GM12878 (cell line): ENCODE measurements at regions not wholly inside any gene's neighbourhood (a gene's known extent, or its start where the extent isn't known, plus 50 kb on each side); places are given as distances from the start of the nearest gene placed in this dataset.
A peak's percentile ranks its signal among the peaks of the same experiment; 100 is the strongest.

Source experiments
- ATAC-seq: fragments of 200-7000 bp; cut with Tn5 transposase; 3 replicates; pipeline ENCODE4 v1.9.1; 2020; ENCODE audit warnings: mild to moderate bottlenecking, moderate library complexity
- BruUV-seq: library from RNA; stranded (reverse); fragments of 400-500 nt; replicated peaks from 2 replicates; lab custom pipeline; 2021; lab: Mats Ljungman, UMichigan
- CTCF ChIA-PET: fragments of 300-600 bp; sonication (Branson Sonifier 250); formaldehyde crosslinking; extraction: SDS; loops from one replicate; lab custom pipeline; 2021; ENCODE audit warnings: inconsistent platforms; lab: Yijun Ruan, JAX
- POLR2A ChIA-PET: fragments of 350-600 bp; formaldehyde crosslinking; extraction: SDS; loops from one replicate; lab custom pipeline; 2021; ENCODE audit warnings: inconsistent platforms; lab: Charles Lee
- RAD21 ChIA-PET: fragments of 300-600 bp; sonication (Branson Sonifier 250); formaldehyde crosslinking; loops from one replicate; lab custom pipeline; 2023; ENCODE audit warnings: antibody characterized with exemption; ENCODE audit not compliant: unreplicated experiment; lab: Charles Lee
- SMC1A ChIA-PET: fragments of 300-600 bp; sonication (Branson Sonifier 250); formaldehyde crosslinking; loops from one replicate; lab custom pipeline; 2023; ENCODE audit not compliant: unreplicated experiment, uncharacterized antibody; lab: Charles Lee
- DNase-seq: peaks from one replicate; pipeline ENCODE4 v3.0.0-alpha.2; 2011; ENCODE audit warnings: low read depth, low spot score
- FAIRE-seq: peaks from 3 replicates; lab custom pipeline; 2011; peaks lifted over from hg19 to GRCh38; lab: Jason Lieb, UNC
- H2AFZ ChIP-seq: 2 replicates; pipeline ENCODE4 v1.6.0; 2011; ENCODE audit warnings: low read depth, low read length, control low read depth; ENCODE audit not compliant: control insufficient read depth
- H3K27ac ChIP-seq: 2 replicates; pipeline ENCODE4 v1.5.1; 2011; ENCODE audit warnings: control low read depth; ENCODE audit not compliant: control insufficient read depth, insufficient read depth
- H3K27me3 ChIP-seq, 2 experiments: replicated peaks in 1 of 2; 2 replicates each; pipeline versions ENCODE4 v1.6.0 to v1.6.1; 2011; ENCODE audit warnings: low read length in 1 of 2; ENCODE audit not compliant: control insufficient read depth in 2 of 2, insufficient read depth in 2 of 2
- H3K36me3 ChIP-seq, 2 experiments: 2 replicates each; pipeline ENCODE4 v1.5.1; 2011; ENCODE audit warnings: low read length in 1 of 2; ENCODE audit not compliant: control insufficient read depth in 2 of 2, insufficient read depth in 2 of 2
- H3K4me1 ChIP-seq: 2 replicates; pipeline ENCODE4 v1.6.1; 2011; ENCODE audit warnings: mild to moderate bottlenecking, low read length, moderate library complexity, mixed read lengths; ENCODE audit not compliant: control insufficient read depth, insufficient read depth
- H3K4me2 ChIP-seq: 2 replicates; pipeline ENCODE4 v1.6.0; 2011; ENCODE audit warnings: control low read depth; ENCODE audit not compliant: control insufficient read depth, insufficient read depth
- H3K4me3 ChIP-seq: fragments of 200-600 bp; sonication (generic); 2 replicates; pipeline ENCODE4 v1.5.1; 2016
- H3K79me2 ChIP-seq: 2 replicates; pipeline ENCODE4 v1.6.0; 2011; ENCODE audit warnings: low read length; ENCODE audit not compliant: control insufficient read depth, insufficient read depth
- H3K9ac ChIP-seq: 2 replicates; pipeline ENCODE4 v1.8.0; 2011; ENCODE audit warnings: low read length, control low read depth, mixed read lengths; ENCODE audit not compliant: control insufficient read depth, insufficient read depth
- H3K9me3 ChIP-seq: replicated peaks from 3 replicates; pipeline ENCODE4 v1.5.1; 2011; ENCODE audit warnings: mild to moderate bottlenecking, low read length; ENCODE audit not compliant: control insufficient read depth, insufficient read depth
- H4K20me1 ChIP-seq: 2 replicates; pipeline ENCODE4 v1.6.0; 2011; ENCODE audit not compliant: control insufficient read depth, insufficient read depth
- CHD1 ChIP-seq: IDR thresholded peaks from 2 replicates; pipeline ENCODE4 v1.6.1; 2012; ENCODE audit warnings: low read depth, low read length, improper control_type of control experiment
- MXI1 ChIP-seq: fragments of 150-350 bp; IDR thresholded peaks from 2 replicates; pipeline ENCODE4 v1.6.1; 2011; ENCODE audit warnings: low read depth, mild to moderate bottlenecking, inconsistent platforms, low read length, improper control_type of control experiment
- NFYB ChIP-seq: IDR thresholded peaks from 2 replicates; pipeline ENCODE4 v1.6.1; 2011; ENCODE audit warnings: low read depth, mild to moderate bottlenecking, low read length, improper control_type of control experiment, moderate library complexity; ENCODE audit not compliant: insufficient read depth
- RELA ChIP-seq: fragments of 450-650 bp; IDR thresholded peaks from 2 replicates; pipeline ENCODE4 v1.8.0; 2014; ENCODE audit warnings: borderline replicate concordance; ENCODE audit not compliant: partially characterized antibody
- TARDBP ChIP-seq: IDR thresholded peaks from 2 replicates; pipeline ENCODE4 v1.6.1; 2016; ENCODE audit warnings: borderline replicate concordance
- ZBTB4 ChIP-seq: fragments of 450-650 bp; formaldehyde crosslinking; IDR thresholded peaks from 2 replicates; pipeline ENCODE4 v1.4.0; 2022; ENCODE audit warnings: mild to moderate bottlenecking, moderate library complexity
- ZNF207 ChIP-seq: fragments of 450-650 bp; IDR thresholded peaks from 2 replicates; pipeline ENCODE4 v1.6.1; 2014; ENCODE audit warnings: antibody characterized with exemption, mild to moderate bottlenecking, borderline replicate concordance
- WGBS: methylation state at CpG from one replicate; pipeline ENCODE4 v1.1.6; 2016; ENCODE audit warnings: low lambda C conversion rate; ENCODE audit not compliant: insufficient replicate concordance, insufficient coverage; ENCODE audit errors: missing lambda C conversion rate; 5-methylcytosine and 5-hydroxymethylcytosine counted together
- in situ Hi-C: fragments of 300-500 bp; cut with MboI; formaldehyde crosslinking; loops from 9 replicates; pipeline ENCODE4 v1.14.3; 2018; ENCODE audit warnings: mixed read lengths
- intact Hi-C: fragments of 100-400 bp; cut with micrococcal nuclease; formaldehyde crosslinking; loops from one replicate; pipeline ENCODE4 v1.14.2; 2022; ENCODE audit not compliant: unreplicated experiment

- no peak overlapping the region for H2AFZ ChIP-seq
- ATAC-seq (no peak), DNase-seq (no peak), FAIRE-seq (no peak)
- SMC1A ChIA-PET, result no interaction called here
- RAD21 ChIA-PET, result no interaction called here
- no peaks in the 10 kb centered on the region for H3K36me3 ChIP-seq
- H3K27ac ChIP-seq, result no peak overlapping the region
- H3K9ac ChIP-seq, result no peak overlapping the region
- H4K20me1 ChIP-seq, result no peaks in the 10 kb centered on the region
- no peak overlapping the region for H3K4me2 ChIP-seq
- H3K4me1 ChIP-seq, result no peaks in the 10 kb centered on the region
- 34% methylated on average over 9 of the region's 9 CpGs for WGBS
- CTCF ChIA-PET, result no interaction called here
- H3K27me3 ChIP-seq, result no peaks in the 10 kb centered on the region
- POLR2A ChIA-PET, result no interaction called here
- BruUV-seq, result no TSS peak
- intact Hi-C loops, result no loop called here
- no peak overlapping the region for H3K4me3 ChIP-seq
- in situ Hi-C loops, result no loop called here
- H3K79me2 ChIP-seq, result no peaks in the 10 kb centered on the region
- H3K9me3 ChIP-seq, result no peaks in the 10 kb centered on the region; the same call in 2 of the 3 replicates
- TF ChIP-seq ZBTB4 (CRISPR knock-in tag) (no peak), MXI1 (no peak), NFYB (peak; percentile 81)
Observed at GRCh38 chr22:26860301-26860700, 202.9 kb downstream of the MIAT start.

GRCh38 chr22:26865021-26865420, 207.6 kb downstream of the MIAT start:
- no peaks in the 10 kb centered on the region for H3K79me2 ChIP-seq
- FAIRE-seq (no peak), DNase-seq (no peak)
- no peaks in the 10 kb centered on the region for H3K9me3 ChIP-seq
- intact Hi-C loops, result no loop called here
- no peak overlapping the region for H2AFZ ChIP-seq
- H3K9ac ChIP-seq, result no peak overlapping the region
- H3K4me1 ChIP-seq, result no peaks in the 10 kb centered on the region
- SMC1A ChIA-PET, result interaction anchor here (1.0 kb wide), 1 partner anchor 78 kb away, joined by 3 read pairs; no protein-coding TSS in a partner anchor
- H3K27ac ChIP-seq, result no peak overlapping the region
- WGBS, result 14% methylated on average over 1 of the region's 1 CpG
- in situ Hi-C loops, result no loop called here
- POLR2A ChIA-PET, result no interaction called here
- no peak overlapping the region for H3K4me3 ChIP-seq
- H3K36me3 ChIP-seq, result no peaks in the 10 kb centered on the region
- no peaks in the 10 kb centered on the region for H4K20me1 ChIP-seq
- no peaks in the 10 kb centered on the region for H3K27me3 ChIP-seq
- no peak overlapping the region for H3K4me2 ChIP-seq
- TF ChIP-seq ZNF207 (no peak), RELA (no peak), TARDBP (no peak), CHD1 (no peak)
- TF ChIP-seq, all 136 proteins: peak for 0
- BruUV-seq, result no TSS peak
- CTCF ChIA-PET, result no interaction called here
- RAD21 ChIA-PET, result no interaction called here
- ATAC-seq, result no peak
